RWPE1 (cell line): ENCODE measurements at regions not wholly inside any gene's neighbourhood (a gene's known extent, or its start where the extent isn't known, plus 50 kb on each side); places are given as distances from the start of the nearest gene placed in this dataset.
"Not testable (repeated sequence)": the region's sequence is repeated elsewhere in the genome, so short reads cannot be mapped to it uniquely, and the experiment has no call there.

ENCODE experiments used
- CTCF ChIA-PET: fragments of 350-600 bp; sonication (Branson Sonifier 250); formaldehyde crosslinking; extraction: SDS; loops from one replicate; lab custom pipeline; 2021; lab: Yijun Ruan, JAX
- POLR2A ChIA-PET: fragments of 400-600 bp; formaldehyde crosslinking; extraction: SDS; loops from one replicate; lab custom pipeline; 2020; ENCODE audit warnings: antibody characterized with exemption; ENCODE audit not compliant: low non-redundant PET; lab: Yijun Ruan, JAX
- DNase-seq: peaks from one replicate; pipeline ENCODE4 v3.0.0; 2012; ENCODE audit warnings: low spot score
- H3K27ac ChIP-seq: fragments of 450-650 bp; 2 replicates; pipeline ENCODE4 v1.5.1; 2017
- CTCF ChIP-seq: fragments of 450-650 bp; conservative IDR thresholded peaks from 2 replicates; pipeline ENCODE4 v1.5.1; 2017; ENCODE audit warnings: low read depth, mild to moderate bottlenecking

GRCh38 chr3:30474371-30474770 is 132.0 kb upstream of the TGFBR2 start:
- TF ChIP-seq CTCF: no peak
- no peak for DNase-seq
- POLR2A ChIA-PET: no interaction called here
- CTCF ChIA-PET: no interaction called here
- no peak overlapping the region for H3K27ac ChIP-seq

GRCh38 chr3:30475038-30475808 is 131.2 kb upstream of the TGFBR2 start:
- POLR2A ChIA-PET: no interaction called here
- DNase-seq: no peak

GRCh38 chr3:30475809-30476178 is 130.6 kb upstream of the TGFBR2 start:
- CTCF ChIA-PET: no interaction called here
- H3K27ac ChIP-seq: no peak overlapping the region

More at GRCh38 chr3:30475038-30475808, 131.2 kb upstream of the TGFBR2 start:
- TF ChIP-seq CTCF: no peak
- H3K27ac ChIP-seq: no peak overlapping the region
- CTCF ChIA-PET: no interaction called here

GRCh38 chr3:30476368-30477084 is 129.9 kb upstream of the TGFBR2 start:
- TF ChIP-seq CTCF: no peak
- CTCF ChIA-PET: interaction anchor here (0.6 to 1.1 kb wide), 3 partner anchors 9 to 341 kb away, joined by 3 read pairs; no protein-coding TSS in a partner anchor
- no peak overlapping the region for H3K27ac ChIP-seq
- DNase-seq: peak; percentile 41
- POLR2A ChIA-PET: no interaction called here

More at GRCh38 chr3:30475809-30476178, 130.6 kb upstream of the TGFBR2 start:
- POLR2A ChIA-PET: no interaction called here
- TF ChIP-seq CTCF: no peak
- no peak for DNase-seq

GRCh38 chr3:30477149-30477921 is 129.1 kb upstream of the TGFBR2 start:
- no peak for TF ChIP-seq CTCF
- DNase-seq: no peak
- POLR2A ChIA-PET: no interaction called here
- CTCF ChIA-PET: interaction anchor here (0.6 to 1.1 kb wide), 3 partner anchors 10 to 16 kb away, joined by 3 to 4 read pairs (median 3); no protein-coding TSS in a partner anchor
- H3K27ac ChIP-seq: no peak overlapping the region

- POLR2A ChIA-PET, CTCF ChIA-PET, H3K27ac ChIP-seq, DNase-seq: not testable (repeated sequence)
Observed at GRCh38 chr3:30479737-30480136, 126.7 kb upstream of the TGFBR2 start.

GRCh38 chr3:30480156-30480555 is 126.2 kb upstream of the TGFBR2 start:
- POLR2A ChIA-PET, CTCF ChIA-PET, H3K27ac ChIP-seq, DNase-seq: not testable (repeated sequence)
